Hypothalamus (tissue), 51 donors: ENCODE measurements at regions not wholly inside any gene's neighbourhood (a gene's known extent, or its start where the extent isn't known, plus 50 kb on each side); places are given as distances from the start of the nearest gene placed in this dataset.

Experiments
- DNase-seq, 51 donors: peaks; one replicate each; lab custom pipeline; 2025; lab: John Stamatoyannopoulos, UW

- DNase-seq, result no peak
Measured at GRCh38 chr5:5822729-5823257, 400.3 kb downstream of the ICE1 start.

DNA sequence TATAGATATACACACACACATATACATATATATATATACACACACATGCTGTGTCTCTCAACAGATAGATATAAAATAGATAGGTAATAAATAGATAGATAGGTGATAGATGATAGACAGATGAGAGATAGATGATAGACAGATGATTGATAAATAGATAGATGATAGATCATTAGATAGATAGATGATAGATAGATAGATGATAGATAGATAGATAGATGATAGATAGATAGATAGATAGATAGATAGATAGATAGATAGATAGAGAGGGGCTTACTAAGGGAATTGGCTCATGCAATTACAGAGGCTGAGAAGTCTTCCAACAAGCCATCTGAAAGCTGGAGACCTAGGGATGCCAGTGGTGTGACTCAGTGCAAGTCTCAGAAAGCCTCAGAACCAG, 394.5 kb downstream of the ICE1 start:
- no peak for DNase-seq

DNA sequence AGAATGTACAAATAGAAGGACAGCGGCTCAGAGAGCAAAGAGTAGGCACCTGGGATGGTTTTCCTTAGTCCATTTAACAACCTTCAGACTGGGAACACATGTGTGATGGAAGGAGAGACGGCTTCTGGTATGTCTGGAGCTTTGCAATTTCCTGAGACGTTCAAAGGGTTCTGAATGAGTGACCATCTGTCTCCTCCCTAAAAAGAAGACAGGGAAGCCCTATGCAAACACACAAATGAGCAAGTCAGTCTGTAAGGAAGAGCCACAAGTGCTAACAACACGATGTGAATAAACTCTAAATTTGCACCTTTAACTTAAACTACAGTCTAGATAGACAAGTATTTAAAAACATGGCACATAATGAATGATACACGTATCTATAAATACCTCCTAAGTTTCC, 391.0 kb downstream of the ICE1 start:
- DNase-seq, result no peak

- DNase-seq, result no peak
Measured at GRCh38 chr5:5810461-5810860, 388.0 kb downstream of the ICE1 start.

- DNase-seq, result no peak
Measured at GRCh38 chr5:5805916-5806315, 383.4 kb downstream of the ICE1 start.

DNA sequence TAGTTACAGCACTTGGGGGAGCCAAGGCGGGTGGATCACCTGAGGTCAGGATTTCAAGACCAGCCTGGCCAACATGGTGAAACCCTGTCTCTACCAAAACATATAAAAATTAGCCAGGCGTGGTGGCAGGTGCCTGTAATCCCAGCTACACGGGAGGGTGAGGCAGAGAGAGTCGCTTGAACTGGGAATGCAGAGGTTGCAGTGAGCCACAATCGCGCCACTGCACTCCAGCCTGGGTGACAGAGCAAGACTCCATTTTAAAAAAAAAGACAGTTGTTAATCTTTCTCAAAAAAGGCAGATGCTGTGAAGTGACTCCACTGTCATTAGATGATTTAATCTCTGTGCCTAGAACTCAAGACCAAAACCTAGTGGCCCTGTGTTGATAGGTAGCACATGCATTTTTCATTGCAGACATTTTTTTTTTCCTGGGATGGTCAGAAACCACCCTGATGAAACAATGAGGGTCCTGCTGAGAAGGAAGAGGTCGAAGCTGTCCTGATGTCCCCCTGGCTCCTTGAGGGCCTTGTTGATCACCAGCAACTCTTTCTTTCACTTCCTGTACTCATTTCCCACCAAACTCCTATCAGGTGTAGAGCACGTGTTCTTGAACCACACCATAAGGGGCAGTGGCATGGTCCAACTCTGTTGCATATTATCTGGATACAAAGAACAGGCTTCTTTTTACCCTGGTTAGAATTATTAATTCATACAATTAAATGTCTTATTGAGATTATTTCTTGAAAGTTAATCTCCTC, 382.2 kb downstream of the ICE1 start:
- DNase-seq, result no peak

DNA sequence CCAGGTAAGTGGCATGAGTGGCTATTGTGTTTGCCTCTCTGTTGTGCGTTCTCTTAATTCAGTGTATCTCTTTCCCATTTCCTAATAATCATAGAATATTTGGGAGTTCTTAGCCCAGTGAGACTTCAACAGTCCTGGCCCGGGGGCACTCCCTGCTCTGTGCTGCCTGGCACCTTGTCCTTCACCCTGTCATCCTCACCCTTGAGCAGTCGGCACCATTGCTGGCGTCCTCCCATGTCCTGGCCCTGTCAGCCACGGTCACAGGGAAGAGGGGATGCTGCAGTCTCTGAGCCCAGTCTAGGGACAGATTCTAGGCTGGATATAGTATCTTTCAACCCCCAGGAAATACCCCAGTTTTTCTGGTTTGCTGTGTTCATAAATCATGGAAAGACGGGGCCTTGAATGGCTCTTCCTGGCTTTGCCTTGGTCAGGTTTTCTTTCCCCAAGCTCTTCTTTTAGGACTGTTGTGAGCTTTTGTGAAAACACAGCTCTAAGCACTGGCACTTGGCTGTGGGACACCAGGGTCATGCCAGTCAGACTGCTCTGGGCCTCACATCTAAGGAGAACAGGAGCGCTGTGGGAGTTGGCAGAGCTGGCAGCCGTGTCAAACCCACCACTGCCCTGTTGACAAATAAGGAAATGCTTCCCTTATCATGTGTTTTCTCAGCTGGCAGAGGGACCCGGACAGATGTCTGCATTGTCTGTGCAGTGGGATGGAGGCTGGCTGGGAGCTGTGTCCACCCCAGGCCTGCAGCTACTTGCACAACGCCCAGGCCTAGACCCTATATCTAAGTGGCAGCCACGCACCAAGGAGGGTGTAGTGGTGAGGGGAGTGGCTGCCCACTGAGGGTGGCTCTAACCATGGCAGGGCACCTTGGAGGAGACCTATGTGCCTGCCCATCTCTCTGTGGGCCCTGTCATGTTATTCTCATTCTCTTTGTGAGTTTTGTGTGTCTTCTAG, 378.6 kb downstream of the ICE1 start:
- DNase-seq, result no peak

- no peak for DNase-seq
Measured at GRCh38 chr5:5799826-5800225, 377.3 kb downstream of the ICE1 start.

DNA sequence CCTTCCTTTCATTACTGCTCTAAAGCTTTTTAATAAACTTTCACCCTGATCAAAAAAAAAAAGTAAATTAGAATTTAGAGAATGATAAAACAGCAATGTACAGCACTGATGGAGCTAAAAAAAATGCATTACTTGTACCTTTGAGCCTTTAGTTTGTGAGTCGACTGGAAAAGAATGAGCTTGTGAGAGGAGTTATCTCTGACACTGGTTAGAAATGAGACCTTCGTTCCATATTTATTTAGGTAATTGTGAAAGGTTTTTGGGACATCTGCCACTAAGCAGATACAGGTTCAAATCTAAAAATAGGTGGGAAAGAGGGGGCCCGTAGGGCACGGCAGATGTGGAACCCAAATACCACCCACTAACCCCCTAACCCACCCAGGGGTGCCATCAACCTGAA, 376.8 kb downstream of the ICE1 start:
- DNase-seq, result no peak

- DNase-seq, result no peak
Measured at GRCh38 chr5:5798462-5798861, 376.0 kb downstream of the ICE1 start.

- no peak for DNase-seq
Measured at GRCh38 chr5:5798041-5798440, 375.6 kb downstream of the ICE1 start.

- DNase-seq, result no peak
Measured at GRCh38 chr5:5795074-5795771, 372.7 kb downstream of the ICE1 start.

GRCh38 chr5:5794118-5794560, 371.7 kb downstream of the ICE1 start:
- no peak for DNase-seq

DNA sequence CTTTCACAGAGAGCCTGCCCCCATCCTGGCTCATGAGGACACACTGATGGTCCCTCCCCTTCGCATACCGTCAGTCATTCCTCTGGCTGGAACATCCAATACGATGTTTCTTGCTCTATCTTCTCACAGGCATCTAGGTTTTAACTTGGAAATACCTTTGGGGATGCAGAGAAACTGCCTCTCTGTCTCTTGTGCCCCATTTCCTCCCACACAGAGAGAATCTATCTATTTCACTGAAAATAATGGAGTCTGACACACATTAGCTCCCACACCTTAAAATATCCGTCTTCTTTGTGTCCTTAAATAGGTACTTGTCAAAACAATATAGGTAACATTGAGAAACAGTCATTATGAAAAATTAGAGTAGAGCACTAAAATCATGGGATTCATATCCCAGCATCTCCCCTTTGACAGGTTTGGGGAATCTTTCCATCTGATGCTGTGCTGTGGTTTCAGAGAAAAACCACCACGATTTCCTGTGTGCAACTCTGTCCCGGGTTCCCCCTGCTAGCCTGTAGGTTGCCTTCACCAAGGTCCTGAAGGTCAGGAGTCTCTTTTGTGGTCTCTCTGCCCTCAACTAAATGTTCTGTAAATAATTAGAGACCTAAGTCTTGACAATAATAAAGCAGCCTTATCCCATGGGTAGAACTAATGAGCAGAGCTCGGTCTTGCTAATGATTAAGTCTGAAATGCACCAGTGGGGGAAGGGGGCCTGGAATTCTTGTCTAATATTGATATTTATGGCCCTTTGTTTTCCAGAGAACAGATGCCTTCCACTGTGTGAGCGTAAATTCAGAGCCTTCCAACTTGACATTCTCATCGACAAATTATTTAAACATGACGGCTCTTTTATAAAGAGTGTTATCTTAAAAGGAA, 371.0 kb downstream of the ICE1 start:
- no peak for DNase-seq

DNA sequence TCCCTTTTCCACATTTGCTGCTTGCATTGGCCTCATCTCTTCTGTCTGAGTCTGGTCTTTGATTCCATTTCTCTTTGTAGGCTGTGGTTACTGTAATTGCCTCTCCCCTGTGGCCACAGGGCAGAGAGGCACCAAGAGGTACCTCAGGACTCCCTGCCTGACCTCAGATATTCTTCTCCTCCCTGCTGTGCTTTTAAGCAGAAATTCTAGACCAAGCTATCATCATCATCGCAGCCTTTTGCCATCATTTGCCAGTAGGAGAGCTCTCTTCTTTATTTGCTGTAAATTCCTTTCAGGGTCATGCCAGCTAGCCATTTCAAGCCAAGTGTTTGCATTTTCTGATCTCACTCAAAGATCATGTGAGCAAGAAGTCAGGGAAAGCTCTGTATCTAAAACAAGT, 369.6 kb downstream of the ICE1 start:
- DNase-seq, result no peak

DNA sequence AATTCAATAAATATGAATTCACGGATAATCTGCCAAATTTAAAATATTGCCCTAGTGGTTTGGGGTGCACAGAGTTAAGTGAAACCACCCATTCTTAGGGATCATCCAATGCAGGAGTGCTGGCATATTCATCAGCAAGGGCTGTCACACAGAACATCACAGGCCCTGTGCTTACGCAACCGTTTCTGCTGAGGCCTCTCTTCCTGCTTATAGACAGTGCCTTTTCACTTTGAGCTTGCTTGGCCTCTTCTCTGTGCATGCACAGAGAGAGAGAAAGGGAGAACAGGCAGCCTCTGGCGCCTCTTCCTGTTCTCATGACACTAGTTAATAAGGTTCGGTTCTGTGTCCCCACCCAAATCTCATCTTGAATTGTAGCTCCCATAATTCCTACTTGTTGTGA, 366.3 kb downstream of the ICE1 start:
- DNase-seq, result no peak

DNA sequence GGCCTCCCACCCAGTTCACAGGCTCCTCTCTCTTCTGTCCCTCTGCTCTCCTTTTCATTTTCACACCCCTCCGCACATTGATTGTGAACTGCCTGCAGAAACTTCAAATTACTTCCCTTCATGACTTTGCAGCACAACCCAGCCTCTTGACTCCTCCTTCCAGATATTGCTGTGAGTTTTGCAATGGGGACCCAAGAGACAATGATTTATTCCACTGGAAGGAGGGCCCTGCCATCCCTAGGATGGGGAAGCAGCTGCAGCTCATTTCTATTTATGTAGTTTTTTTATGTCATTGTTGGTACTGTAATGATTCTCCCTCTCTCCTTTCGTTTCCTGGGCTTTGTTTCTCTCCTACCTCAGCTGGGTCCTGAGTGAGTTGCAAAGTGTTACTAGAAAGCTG, 364.9 kb downstream of the ICE1 start:
- DNase-seq, result no peak

DNA sequence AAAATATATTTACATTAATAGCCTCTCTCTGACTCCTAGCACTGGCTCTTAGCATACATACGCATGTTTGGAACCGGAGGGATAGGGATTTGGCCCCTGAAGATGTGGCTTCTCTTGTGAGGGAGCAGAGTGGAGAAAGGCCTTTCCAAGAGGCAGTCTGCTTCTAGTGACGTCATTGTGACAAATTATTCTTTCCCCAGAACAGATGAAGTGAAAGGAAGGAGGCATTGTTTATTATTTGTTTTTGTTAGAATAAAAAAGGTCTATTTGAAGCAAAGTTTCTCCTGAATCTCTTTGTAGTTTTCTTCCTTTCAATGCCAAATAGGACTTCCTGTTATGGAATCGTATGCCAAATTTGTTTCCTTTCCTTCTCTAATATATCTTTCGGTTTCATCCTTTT, 361.6 kb downstream of the ICE1 start:
- no peak for DNase-seq

- DNase-seq, result no peak
Measured at GRCh38 chr5:5783021-5783420, 360.5 kb downstream of the ICE1 start.

- DNase-seq, result no peak
Measured at GRCh38 chr5:5782402-5782801, 359.9 kb downstream of the ICE1 start.
